Activated CD4-positive, alpha-beta T cell treated with anti-CD3 and anti-CD28 coated beads, Interleukin-2, Interleukin-4, amounts not matched to agents 100 ng/mL and 50 ng/mL, durations not matched to agents 16 hours and 8 hours (primary cell): ENCODE measurements at regions not wholly inside any gene's neighbourhood (a gene's known extent, or its start where the extent isn't known, plus 50 kb on each side); places are given as distances from the start of the nearest gene placed in this dataset.

ENCODE experiments used
- DNase-seq: peaks from one replicate; pipeline ENCODE4 v3.0.0-alpha.2; 2020; ENCODE audit warnings: low spot score

- DNase-seq, result no peak
Measured at GRCh38 chr7:33701189-33701740, 204.1 kb upstream of the BMPER start.

GRCh38 chr7:33701927-33702326 lies 203.4 kb upstream of the BMPER start:
- DNase-seq, result no peak

GRCh38 chr7:33702514-33703054 lies 202.8 kb upstream of the BMPER start:
- DNase-seq, result no peak

- no peak for DNase-seq
Measured at GRCh38 chr7:33705333-33705833, 200.0 kb upstream of the BMPER start.

- no peak for DNase-seq
Measured at GRCh38 chr7:33706186-33706585, 199.2 kb upstream of the BMPER start.

GRCh38 chr7:33706771-33707200 lies 198.6 kb upstream of the BMPER start:
- DNase-seq, result no peak

GRCh38 chr7:33707427-33707826 lies 197.9 kb upstream of the BMPER start:
- no peak for DNase-seq

- no peak for DNase-seq
Measured at GRCh38 chr7:33710608-33711007, 194.7 kb upstream of the BMPER start.

GRCh38 chr7:33711231-33712019 lies 193.9 kb upstream of the BMPER start:
- no peak for DNase-seq

- DNase-seq, result no peak
Measured at GRCh38 chr7:33712020-33712414, 193.3 kb upstream of the BMPER start.

GRCh38 chr7:33714208-33714607 lies 191.1 kb upstream of the BMPER start:
- DNase-seq, result no peak

- DNase-seq, result no peak
Measured at GRCh38 chr7:33716581-33717477, 188.5 kb upstream of the BMPER start.

- no peak for DNase-seq
Measured at GRCh38 chr7:33719059-33719581, 186.2 kb upstream of the BMPER start.

- DNase-seq, result no peak
Measured at GRCh38 chr7:33720139-33720538, 185.2 kb upstream of the BMPER start.

- DNase-seq, result no peak
Measured at GRCh38 chr7:33720870-33721269, 184.5 kb upstream of the BMPER start.

- DNase-seq, result no peak
Measured at GRCh38 chr7:33721895-33722294, 183.4 kb upstream of the BMPER start.

- no peak for DNase-seq
Measured at GRCh38 chr7:33722383-33723101, 182.8 kb upstream of the BMPER start.

GRCh38 chr7:33724201-33724600 lies 181.1 kb upstream of the BMPER start:
- no peak for DNase-seq

GRCh38 chr7:33725111-33726025 lies 180.0 kb upstream of the BMPER start:
- DNase-seq, result no peak

GRCh38 chr7:33726582-33726981 lies 178.8 kb upstream of the BMPER start:
- DNase-seq, result no peak
